OCI-LY1 (cell line): ENCODE measurements at regions not wholly inside any gene's neighbourhood (a gene's known extent, or its start where the extent isn't known, plus 50 kb on each side); places are given as distances from the start of the nearest gene placed in this dataset.

Source experiments
- CTCF ChIP-seq: fragments of 200-600 bp; sonication (generic), shearing (Covaris generic); IDR thresholded peaks from 2 replicates; pipeline ENCODE4 v1.5.1; 2017; ENCODE audit warnings: mild to moderate bottlenecking, antibody characterized with exemption, low read length, moderate library complexity, mixed read lengths
- EZH2 ChIP-seq: fragments of 200-600 bp; sonication (generic), shearing (Covaris generic); IDR thresholded peaks from 2 replicates; pipeline ENCODE4 v1.8.0; 2017; ENCODE audit warnings: borderline replicate concordance, mixed run types, mild to moderate bottlenecking, antibody characterized with exemption, low read length, moderate library complexity, mixed read lengths

DNA sequence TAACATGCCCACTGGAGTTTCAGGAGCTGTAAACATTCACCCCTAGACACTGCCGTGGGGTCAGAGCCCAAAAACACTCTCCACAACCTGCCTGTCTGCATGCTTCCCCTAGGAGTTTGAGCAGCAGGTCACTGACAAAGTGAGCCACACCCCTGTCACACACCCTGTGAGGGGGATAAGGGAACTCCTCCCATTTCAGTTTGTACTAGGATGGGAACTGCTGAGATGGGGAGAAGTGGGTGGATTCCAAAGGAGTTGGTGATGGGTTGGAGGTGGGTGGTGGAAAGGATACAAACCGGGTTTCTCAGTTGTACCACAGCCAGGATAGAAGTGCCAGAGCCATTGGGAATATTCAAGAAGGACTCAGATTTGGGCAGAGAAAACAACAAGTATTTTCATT is 140.2 kb downstream of the MIS18A start:
- TF ChIP-seq CTCF (no peak), EZH2 (no peak)
